C4-2B (cell line): ENCODE measurements at regions not wholly inside any gene's neighbourhood (a gene's known extent, or its start where the extent isn't known, plus 50 kb on each side); places are given as distances from the start of the nearest gene placed in this dataset.

Source experiments
- CTCF ChIP-seq: fragments of 450-650 bp; conservative IDR thresholded peaks from 2 replicates; pipeline ENCODE4 v1.5.1; 2017; ENCODE audit warnings: mild to moderate bottlenecking
- ZFX ChIP-seq: fragments of 450-650 bp; IDR thresholded peaks from 2 replicates; pipeline ENCODE4 v1.6.1; 2017

GRCh38 chr5:167425161-167425560 is 866.3 kb upstream of the WWC1 start:
- TF ChIP-seq ZFX (no peak), CTCF (no peak)
